A673 (cell line): ENCODE measurements at regions not wholly inside any gene's neighbourhood (a gene's known extent, or its start where the extent isn't known, plus 50 kb on each side); places are given as distances from the start of the nearest gene placed in this dataset.

ENCODE experiments used
- BruUV-seq: library from RNA; stranded (reverse); fragments of 400-500 nt; replicated peaks from 2 replicates; lab custom pipeline; 2021; lab: Mats Ljungman, UMichigan
- CTCF ChIA-PET: fragments of 300-600 bp; sonication (Branson Sonifier 250); formaldehyde crosslinking; loops from one replicate; lab custom pipeline; 2022; ENCODE audit warnings: antibody characterized with exemption; lab: Charles Lee
- POLR2A ChIA-PET: fragments of 300-600 bp; sonication (Branson Sonifier 250); formaldehyde crosslinking; loops from one replicate; lab custom pipeline; 2022; ENCODE audit warnings: antibody characterized with exemption; ENCODE audit not compliant: low non-redundant PET; lab: Charles Lee
- DNase-seq: peaks from one replicate; pipeline ENCODE4 v3.0.0-alpha.2; 2015; ENCODE audit warnings: low spot score
- H3K27ac ChIP-seq: fragments of 200-600 bp; sonication (generic); 2 replicates; pipeline ENCODE4 v1.5.1; 2016; ENCODE audit warnings: mixed run types, low read depth, mild to moderate bottlenecking, mixed read lengths, antibody characterized with exemption, low read length; ENCODE audit not compliant: poor library complexity, severe bottlenecking
- H3K27me3 ChIP-seq: fragments of 200-600 bp; sonication (generic); replicated peaks from 2 replicates; pipeline ENCODE4 v1.6.1; 2017; ENCODE audit warnings: mixed run types, low read depth, mild to moderate bottlenecking, mixed read lengths, antibody characterized with exemption, low read length; ENCODE audit not compliant: insufficient read depth, poor library complexity
- H3K36me3 ChIP-seq: fragments of 200-600 bp; sonication (generic); 2 replicates; pipeline ENCODE4 v1.6.1; 2016; ENCODE audit warnings: mixed run types, mild to moderate bottlenecking, mixed read lengths, antibody characterized with exemption, low read length; ENCODE audit not compliant: insufficient read depth, poor library complexity, severe bottlenecking
- H3K4me1 ChIP-seq: fragments of 200-600 bp; sonication (generic); 2 replicates; pipeline ENCODE4 v1.6.1; 2017; ENCODE audit warnings: mixed run types, mild to moderate bottlenecking, mixed read lengths, antibody characterized with exemption, low read length; ENCODE audit not compliant: insufficient read depth, poor library complexity, severe bottlenecking
- H3K4me3 ChIP-seq: fragments of 200-600 bp; sonication (generic); 2 replicates; pipeline ENCODE4 v1.5.1; 2016; ENCODE audit warnings: low read depth, mixed run types, mild to moderate bottlenecking, mixed read lengths, low read length; ENCODE audit not compliant: poor library complexity, severe bottlenecking
- H3K9me3 ChIP-seq: fragments of 200-600 bp; sonication (generic); 2 replicates; pipeline ENCODE4 v1.6.1; 2016; ENCODE audit warnings: mixed run types, low read depth, mild to moderate bottlenecking, mixed read lengths, antibody characterized with exemption, low read length; ENCODE audit not compliant: poor library complexity, severe bottlenecking
- EZH2 ChIP-seq: fragments of 200-600 bp; sonication (generic); IDR thresholded peaks from 2 replicates; pipeline ENCODE4 v1.6.1; 2017; ENCODE audit warnings: borderline replicate concordance, low read depth, mild to moderate bottlenecking, mixed read lengths, antibody characterized with exemption, low read length; ENCODE audit not compliant: poor library complexity, severe bottlenecking
- intact Hi-C: fragments of 100-400 bp; cut with micrococcal nuclease; formaldehyde crosslinking; loops from one replicate; pipeline ENCODE4 v1.10.0; 2022; ENCODE audit not compliant: unreplicated experiment
- TF ChIP-seq, protein P1 (sequence below): fragments of 300-800, 200-600 bp; sonication (generic); conservative IDR thresholded peaks from 2 replicates; pipeline ENCODE4 v1.5.1; 2017; ENCODE audit warnings: low read depth, mild to moderate bottlenecking, antibody characterized with exemption, low read length, moderate library complexity, mixed read lengths

GRCh38 chr4:151939670-151940069, 178.9 kb upstream of the GATB start:
- no peaks in the 10 kb centered on the region for H3K36me3 ChIP-seq
- BruUV-seq: no TSS peak
- ChIA-PET CTCF (no interaction called here), POLR2A (no interaction called here)
- H3K27ac ChIP-seq: no peak overlapping the region
- DNase-seq: no peak
- TF ChIP-seq EZH2: no peak
- TF ChIP-seq, protein P1, sequence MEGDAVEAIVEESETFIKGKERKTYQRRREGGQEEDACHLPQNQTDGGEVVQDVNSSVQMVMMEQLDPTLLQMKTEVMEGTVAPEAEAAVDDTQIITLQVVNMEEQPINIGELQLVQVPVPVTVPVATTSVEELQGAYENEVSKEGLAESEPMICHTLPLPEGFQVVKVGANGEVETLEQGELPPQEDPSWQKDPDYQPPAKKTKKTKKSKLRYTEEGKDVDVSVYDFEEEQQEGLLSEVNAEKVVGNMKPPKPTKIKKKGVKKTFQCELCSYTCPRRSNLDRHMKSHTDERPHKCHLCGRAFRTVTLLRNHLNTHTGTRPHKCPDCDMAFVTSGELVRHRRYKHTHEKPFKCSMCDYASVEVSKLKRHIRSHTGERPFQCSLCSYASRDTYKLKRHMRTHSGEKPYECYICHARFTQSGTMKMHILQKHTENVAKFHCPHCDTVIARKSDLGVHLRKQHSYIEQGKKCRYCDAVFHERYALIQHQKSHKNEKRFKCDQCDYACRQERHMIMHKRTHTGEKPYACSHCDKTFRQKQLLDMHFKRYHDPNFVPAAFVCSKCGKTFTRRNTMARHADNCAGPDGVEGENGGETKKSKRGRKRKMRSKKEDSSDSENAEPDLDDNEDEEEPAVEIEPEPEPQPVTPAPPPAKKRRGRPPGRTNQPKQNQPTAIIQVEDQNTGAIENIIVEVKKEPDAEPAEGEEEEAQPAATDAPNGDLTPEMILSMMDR: no peak
- H3K27me3 ChIP-seq: no peaks in the 10 kb centered on the region
- H3K9me3 ChIP-seq: no peaks in the 10 kb centered on the region
- intact Hi-C loops: no loop called here
- no peaks in the 10 kb centered on the region for H3K4me1 ChIP-seq
- H3K4me3 ChIP-seq: no peak overlapping the region

DNA sequence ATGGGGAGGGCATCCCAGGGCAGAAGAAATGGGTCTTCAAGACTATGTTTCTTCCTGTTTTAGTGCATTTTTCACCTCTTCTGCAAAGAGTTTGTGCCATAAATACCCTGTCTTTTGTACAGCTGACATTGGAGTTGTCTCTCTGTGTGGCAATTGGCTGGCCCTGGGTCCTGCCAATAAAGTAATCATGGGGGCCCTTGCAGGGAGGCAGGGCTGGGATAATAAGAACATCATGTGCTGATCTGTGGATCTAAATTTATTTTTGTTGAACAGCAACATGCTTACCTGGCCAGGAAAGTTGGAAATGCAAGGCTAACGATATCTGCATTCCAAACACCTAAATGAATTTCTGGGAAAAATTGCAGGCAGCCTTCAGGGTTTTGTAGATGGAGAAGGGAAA, 174.6 kb upstream of the GATB start:
- Histone ChIP-seq H3K9me3 (no peaks in the 10 kb centered on the region), H3K36me3 (no peaks in the 10 kb centered on the region), H3K27ac (no peak overlapping the region), H3K4me3 (no peak overlapping the region), H3K27me3 (no peaks in the 10 kb centered on the region), H3K4me1 (no peaks in the 10 kb centered on the region)
- no peak for TF ChIP-seq EZH2
- TF ChIP-seq, protein P1: no peak
- ChIA-PET POLR2A (no interaction called here), CTCF (no interaction called here)
- DNase-seq: no peak
- no TSS peak for BruUV-seq
- intact Hi-C loops: no loop called here

- H3K4me3 ChIP-seq: no peak overlapping the region
- ChIA-PET POLR2A (no interaction called here), CTCF (no interaction called here)
- H3K27ac ChIP-seq: no peak overlapping the region
- H3K9me3 ChIP-seq: no peaks in the 10 kb centered on the region
- TF ChIP-seq, protein P1: no peak
- no peak for TF ChIP-seq EZH2
- no peaks in the 10 kb centered on the region for H3K4me1 ChIP-seq
- H3K27me3 ChIP-seq: no peaks in the 10 kb centered on the region
- intact Hi-C loops: no loop called here
- no peaks in the 10 kb centered on the region for H3K36me3 ChIP-seq
- no peak for DNase-seq
- no TSS peak for BruUV-seq
Observed at GRCh38 chr4:151934766-151935165, 174.0 kb upstream of the GATB start.
